Activated CD8-positive, alpha-beta memory T cell treated with anti-CD3 and anti-CD28 coated beads for 1 hour (primary cell): ENCODE measurements at regions not wholly inside any gene's neighbourhood (a gene's known extent, or its start where the extent isn't known, plus 50 kb on each side); places are given as distances from the start of the nearest gene placed in this dataset.
"Not testable (repeated sequence)": the region's sequence is repeated elsewhere in the genome, so short reads cannot be mapped to it uniquely, and the experiment has no call there.

ENCODE experiments used
- DNase-seq, 2 donors: peaks; one replicate each; pipeline ENCODE4 v3.0.0-alpha.2; 2020; ENCODE audit warnings: low read depth in 1 of 2; ENCODE audit errors: extremely low read depth in 1 of 2

GRCh38 chr2:37722971-37723370 is 51.5 kb upstream of the CDC42EP3 start:
- not testable (repeated sequence) for DNase-seq

- DNase-seq, result no peak
Measured at GRCh38 chr2:37730037-37730818, 58.8 kb upstream of the CDC42EP3 start.

DNA sequence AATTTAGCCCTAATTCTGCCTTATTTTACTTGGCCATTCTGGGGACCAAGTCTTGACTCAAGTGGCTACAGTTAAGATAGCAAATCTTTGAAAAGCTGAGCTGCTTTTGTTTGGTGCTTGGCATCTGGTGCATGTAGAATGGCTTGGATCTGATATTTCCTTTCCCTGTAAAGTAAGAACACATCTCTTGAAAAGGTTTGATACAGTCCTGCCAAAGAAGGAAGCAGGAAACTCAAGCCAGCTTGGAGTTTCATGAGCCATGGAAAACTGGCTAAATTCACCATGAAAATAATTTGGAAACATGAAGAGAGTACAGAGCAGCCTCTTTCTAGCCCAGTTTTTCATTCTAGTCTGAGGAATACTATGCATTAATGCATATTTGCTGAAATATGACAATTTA is 61.0 kb upstream of the CDC42EP3 start:
- DNase-seq, result not testable (repeated sequence)

- no peak for DNase-seq
Measured at GRCh38 chr2:37733251-37733650, 61.8 kb upstream of the CDC42EP3 start.

- DNase-seq, result not testable (repeated sequence)
Measured at GRCh38 chr2:37733955-37734354, 62.5 kb upstream of the CDC42EP3 start.

- DNase-seq, result not testable (repeated sequence)
Measured at GRCh38 chr2:37734891-37735523, 63.6 kb upstream of the CDC42EP3 start.

DNA sequence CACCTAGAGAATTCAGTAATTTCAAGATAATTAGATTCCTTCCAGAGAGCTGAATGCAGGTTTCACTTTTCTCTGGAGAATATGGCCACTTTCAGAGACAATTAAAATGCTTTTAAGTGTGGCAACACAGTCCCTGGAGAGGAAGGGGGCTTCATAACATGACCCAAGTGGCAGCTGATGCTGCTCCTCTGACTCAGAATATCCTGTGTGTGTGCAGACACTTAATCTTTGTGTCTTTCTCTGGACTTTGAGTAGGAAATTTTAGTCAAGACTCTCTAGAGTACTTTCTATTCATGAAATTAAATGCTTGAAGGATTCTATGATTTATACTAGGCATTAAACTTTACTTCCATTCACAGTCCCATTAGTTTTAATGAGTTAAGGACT is 64.1 kb upstream of the CDC42EP3 start:
- not testable (repeated sequence) for DNase-seq

GRCh38 chr2:37737507-37737906 is 66.1 kb upstream of the CDC42EP3 start:
- DNase-seq, result no peak

GRCh38 chr2:37738266-37738885 is 66.9 kb upstream of the CDC42EP3 start:
- no peak for DNase-seq

- no peak for DNase-seq
Measured at GRCh38 chr2:37739153-37739552, 67.7 kb upstream of the CDC42EP3 start.

DNA sequence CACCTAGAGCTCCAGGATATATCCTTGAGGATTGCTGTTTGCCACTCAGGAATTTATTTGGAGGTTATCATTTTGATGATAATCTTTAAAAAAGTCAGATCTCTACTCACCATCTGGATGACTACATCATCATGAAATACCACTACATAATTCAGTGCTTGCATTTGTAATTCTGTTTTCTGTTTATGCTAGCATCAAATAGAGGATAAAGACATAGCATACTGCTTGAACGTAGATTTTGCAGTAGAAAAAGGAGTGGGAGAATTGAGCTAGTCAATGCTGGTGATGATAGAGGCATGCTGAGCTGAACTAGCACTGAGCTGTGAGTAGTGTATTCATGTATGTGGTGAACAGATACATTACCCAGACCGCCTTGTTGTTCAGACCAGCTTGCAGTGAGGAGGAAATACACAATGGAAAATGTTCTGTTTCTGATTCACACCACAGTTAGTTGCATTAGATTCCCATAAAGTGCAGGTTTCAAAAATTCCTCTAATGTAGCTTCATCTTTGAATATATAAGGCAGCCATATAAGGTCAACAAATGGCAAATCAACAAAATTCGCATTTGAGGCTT is 68.8 kb upstream of the CDC42EP3 start:
- no peak for DNase-seq

DNA sequence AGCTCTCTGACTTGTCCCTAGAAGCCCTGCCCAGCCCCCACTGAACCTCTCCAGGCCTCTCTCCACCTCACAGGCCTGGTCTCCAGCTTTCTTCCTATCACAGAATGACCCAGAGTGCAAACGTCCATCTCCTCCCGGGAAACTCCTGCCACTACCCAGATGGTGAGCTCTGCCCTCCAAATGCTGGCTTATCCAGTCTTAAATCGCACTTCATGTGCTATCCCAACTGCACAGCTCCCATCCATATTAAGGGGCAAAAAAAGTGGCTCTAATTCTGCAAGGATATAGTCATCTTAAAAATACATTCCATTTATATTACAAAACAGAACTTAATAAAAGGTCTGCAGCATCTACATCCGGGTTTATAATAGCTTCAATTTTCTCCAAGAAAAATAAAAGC is 70.8 kb upstream of the CDC42EP3 start:
- DNase-seq, result no peak

- no peak for DNase-seq
Measured at GRCh38 chr2:37744010-37744409, 72.6 kb upstream of the CDC42EP3 start.

DNA sequence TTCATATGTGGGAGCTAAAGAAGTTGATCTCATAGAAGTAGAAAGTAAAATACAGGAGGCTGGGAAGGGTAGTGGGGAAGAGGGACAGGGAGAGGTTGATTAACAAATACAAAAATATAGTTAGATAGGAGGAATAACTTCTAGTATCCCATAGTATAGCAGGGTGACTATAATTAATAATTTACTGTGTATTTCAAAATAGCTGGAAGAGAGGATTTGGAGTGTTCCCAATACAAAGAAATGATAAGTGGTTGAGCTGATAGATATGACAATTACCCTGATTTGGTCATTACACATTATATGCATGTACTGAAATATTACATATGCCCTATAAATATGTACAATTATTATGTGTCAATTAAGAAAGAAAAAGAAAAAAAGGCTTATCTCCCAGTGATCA is 73.5 kb upstream of the CDC42EP3 start:
- not testable (repeated sequence) for DNase-seq

GRCh38 chr2:37746011-37746410 is 74.6 kb upstream of the CDC42EP3 start:
- not testable (repeated sequence) for DNase-seq

- no peak for DNase-seq
Measured at GRCh38 chr2:37746883-37747282, 75.4 kb upstream of the CDC42EP3 start.

- no peak for DNase-seq
Measured at GRCh38 chr2:37748541-37748940, 77.1 kb upstream of the CDC42EP3 start.

DNA sequence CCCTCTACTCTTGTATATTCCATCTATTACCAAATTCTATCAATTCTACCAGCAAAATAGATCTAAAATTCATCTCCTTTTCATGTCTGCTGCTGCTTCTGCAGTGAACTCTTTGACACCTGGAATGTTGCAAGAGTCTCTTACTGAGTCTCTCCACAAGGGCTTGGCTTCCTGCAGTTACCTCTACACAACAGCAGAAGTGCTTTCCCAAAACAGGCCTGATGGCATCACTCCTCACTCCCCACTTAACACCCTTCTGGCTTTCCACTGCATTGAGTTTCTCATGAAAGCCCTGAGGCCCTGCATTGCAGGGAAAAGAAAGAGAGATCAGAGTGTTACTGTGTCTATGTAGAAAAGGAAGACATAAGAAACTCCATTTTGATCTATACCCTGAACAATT is 78.8 kb upstream of the CDC42EP3 start:
- not testable (repeated sequence) for DNase-seq

DNA sequence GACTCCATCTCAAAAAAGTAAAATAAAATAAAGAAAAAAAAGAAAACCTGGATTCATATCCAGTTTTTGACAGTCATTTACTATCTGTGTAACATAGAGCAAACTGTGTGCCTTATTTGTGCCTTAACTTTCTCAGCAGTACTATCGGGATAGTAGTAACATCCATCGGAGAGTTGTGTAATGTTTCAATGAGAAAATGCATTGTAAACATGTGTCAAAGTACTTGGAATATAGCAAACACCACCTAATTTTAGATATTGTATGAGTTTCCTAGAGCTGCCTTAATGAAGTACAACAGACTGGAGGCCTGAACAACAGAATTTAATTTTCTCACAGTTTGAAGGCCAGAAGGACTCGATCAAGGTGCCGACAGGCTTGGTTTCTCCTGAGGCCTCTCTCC is 81.3 kb upstream of the CDC42EP3 start:
- DNase-seq, result no peak

GRCh38 chr2:37753758-37754157 is 82.3 kb upstream of the CDC42EP3 start:
- DNase-seq, result no peak

GRCh38 chr2:37755961-37756559 is 84.6 kb upstream of the CDC42EP3 start:
- DNase-seq, result not testable (repeated sequence)
